GM21529 (cell line): ENCODE measurements at regions not wholly inside any gene's neighbourhood (a gene's known extent, or its start where the extent isn't known, plus 50 kb on each side); places are given as distances from the start of the nearest gene placed in this dataset.

Experiments used
- ATAC-seq: cut with Tn5 transposase; IDR thresholded peaks from one replicate; pipeline ENCODE4 v1.9.1; 2021; ENCODE audit not compliant: unreplicated experiment

DNA sequence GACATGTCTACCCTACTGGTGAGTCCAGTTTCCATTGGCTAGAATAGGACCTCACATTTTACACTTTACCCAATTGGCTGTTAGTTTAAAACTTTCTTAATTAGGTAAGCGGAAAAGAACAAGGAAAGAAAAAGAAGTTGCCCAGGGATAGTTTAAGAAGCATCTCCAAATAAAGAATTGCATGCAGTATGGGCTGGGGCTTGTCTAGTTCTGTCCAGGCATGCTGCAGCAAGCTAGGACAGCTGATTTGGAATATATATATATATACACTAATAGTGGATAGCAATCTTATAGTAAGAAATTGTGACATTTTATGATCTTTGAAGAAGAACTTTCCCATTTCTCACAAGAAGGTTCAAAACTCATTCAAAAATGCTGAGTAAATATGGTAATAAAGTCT, 90.0 kb upstream of the ERBB4 start:
- no peak for ATAC-seq

DNA sequence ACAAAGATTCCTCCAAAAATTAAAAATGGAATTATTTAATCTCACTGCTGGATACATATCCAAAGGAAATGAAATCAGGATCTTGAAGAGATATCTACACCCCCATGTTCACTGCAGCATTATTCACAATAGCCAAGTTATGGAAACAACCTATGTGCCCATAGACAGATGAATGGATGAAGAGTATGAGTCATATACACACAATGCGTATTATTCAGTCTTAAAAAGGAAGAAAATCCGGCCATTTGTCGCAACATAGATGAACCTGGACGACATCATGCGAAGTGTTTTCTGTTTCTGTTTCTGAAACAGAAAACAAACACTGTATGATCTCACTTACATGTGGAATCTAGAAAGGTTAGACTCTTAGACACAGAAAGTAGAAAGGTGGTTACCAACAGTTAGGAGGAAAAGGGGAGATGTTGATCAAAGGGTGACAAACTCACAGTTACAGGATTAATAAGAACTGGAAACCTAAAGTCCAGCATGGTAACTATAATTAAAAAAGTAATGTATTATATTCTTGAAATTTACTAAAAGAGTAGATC, 87.8 kb upstream of the ERBB4 start:
- ATAC-seq, result no peak

DNA sequence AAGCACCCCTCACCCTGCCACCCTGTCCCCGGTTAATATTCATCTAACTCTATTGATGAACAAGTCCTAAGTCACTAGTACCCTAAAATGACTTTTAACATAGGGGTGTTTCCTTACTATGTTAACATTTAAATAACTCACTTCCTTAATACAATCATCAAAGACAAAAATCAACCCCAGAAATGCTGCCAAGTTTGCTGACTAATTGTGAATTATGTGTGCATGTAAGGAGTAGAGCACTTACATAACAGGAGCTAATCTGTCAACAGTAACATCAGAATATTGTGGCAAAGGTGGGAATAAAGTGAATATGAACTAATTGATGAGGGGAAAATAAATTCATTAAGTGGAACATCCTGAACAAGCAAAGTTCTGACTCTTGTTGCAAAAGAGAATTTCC, 81.4 kb upstream of the ERBB4 start:
- ATAC-seq, result no peak

- ATAC-seq, result no peak
These were observed 80.0 kb upstream of the ERBB4 start for GRCh38 chr2:212618636-212619035.

DNA sequence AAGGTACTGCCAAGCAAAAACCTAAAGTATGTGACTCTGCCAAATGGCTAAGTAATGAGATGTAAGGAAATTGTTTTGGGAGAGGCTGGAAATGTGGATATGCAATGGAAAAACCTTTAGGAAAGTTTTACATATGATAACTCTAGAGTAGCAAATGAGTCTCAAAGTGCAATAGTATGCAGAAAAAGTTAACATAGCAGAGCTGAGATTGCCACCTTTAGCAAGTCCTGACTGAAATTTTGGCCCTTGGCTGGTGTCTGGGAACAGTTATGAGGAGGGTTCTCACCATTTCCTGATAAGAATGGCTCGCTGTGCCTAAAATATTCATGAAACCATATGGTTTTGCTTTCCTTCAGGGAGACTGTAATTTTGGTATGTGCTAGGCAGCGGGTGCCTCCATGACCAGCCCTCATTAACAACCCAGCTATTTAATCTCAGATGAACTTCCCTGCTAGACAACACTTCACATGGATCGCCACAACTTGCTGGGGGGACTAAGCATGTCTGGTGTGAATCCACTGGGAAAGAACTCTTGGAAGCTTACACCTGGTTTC, 72.3 kb upstream of the ERBB4 start:
- no peak for ATAC-seq

DNA sequence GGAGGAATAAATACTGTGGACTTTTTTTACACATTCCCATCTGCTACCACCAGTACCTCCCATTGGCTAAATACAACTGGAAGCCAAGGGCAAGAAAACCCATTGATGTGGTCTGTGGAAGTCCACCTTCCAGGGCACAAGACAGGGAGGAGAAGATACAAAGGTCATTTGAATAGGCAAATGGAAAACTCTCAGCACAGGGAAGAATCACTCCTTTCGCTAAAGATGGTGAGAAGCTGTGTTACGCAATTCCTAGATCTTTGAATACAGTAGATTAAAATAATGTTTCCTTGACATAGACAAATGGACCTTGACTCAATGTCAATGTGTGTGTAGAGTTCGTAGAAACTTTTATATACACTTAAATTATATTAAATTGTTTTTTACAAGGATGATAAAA, 70.9 kb upstream of the ERBB4 start:
- no peak for ATAC-seq

DNA sequence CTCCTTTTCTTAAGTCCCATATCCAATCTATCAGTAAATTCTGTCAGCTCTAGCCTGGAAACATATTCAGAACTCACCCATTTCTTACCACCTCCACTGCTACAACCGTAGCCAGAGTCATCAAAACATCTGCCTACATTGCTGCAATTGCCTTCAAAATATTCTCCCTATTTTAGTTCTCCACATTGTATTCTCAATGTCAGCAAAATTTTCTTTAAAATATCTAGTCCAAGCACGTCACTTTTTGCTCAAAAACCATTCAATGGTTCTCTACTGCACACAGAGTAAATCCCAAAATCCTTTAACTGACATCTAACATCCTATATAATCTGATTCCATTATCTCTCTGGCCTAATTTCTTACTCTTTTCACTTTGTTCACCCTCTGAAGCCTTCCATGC, 68.5 kb upstream of the ERBB4 start:
- ATAC-seq, result no peak

- no peak for ATAC-seq
These were observed 67.6 kb upstream of the ERBB4 start for GRCh38 chr2:212606232-212606631.

DNA sequence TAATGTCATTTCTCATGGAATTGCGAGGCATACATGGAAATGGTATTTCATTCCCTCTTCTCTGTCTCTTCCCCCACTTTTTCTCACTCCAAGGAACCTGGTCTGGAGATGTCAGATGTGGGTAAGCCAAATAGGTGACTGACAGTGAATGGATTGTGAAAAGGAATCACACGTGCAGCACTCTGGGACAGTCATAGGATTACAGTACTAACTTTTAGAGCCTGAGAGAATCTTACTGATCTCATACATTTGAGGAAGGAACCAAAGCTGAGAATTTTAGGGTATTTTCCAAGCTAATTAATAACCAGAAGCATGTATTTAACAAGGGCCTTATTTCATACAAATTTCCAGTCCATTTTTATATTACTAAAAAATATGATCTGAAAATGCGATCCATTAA, 58.1 kb upstream of the ERBB4 start:
- ATAC-seq, result no peak

- no peak for ATAC-seq
These were observed 57.7 kb upstream of the ERBB4 start for GRCh38 chr2:212596276-212596675.

GRCh38 chr2:212595036-212595654, 56.5 kb upstream of the ERBB4 start:
- ATAC-seq, result peak; percentile 70

GRCh38 chr2:212592695-212593094, 54.1 kb upstream of the ERBB4 start:
- no peak for ATAC-seq
